Activated CD8-positive, alpha-beta memory T cell treated with anti-CD3 and anti-CD28 coated beads, Interleukin-2, amount 50 U/mL, for 4 hours (primary cell): ENCODE measurements at regions not wholly inside any gene's neighbourhood (a gene's known extent, or its start where the extent isn't known, plus 50 kb on each side); places are given as distances from the start of the nearest gene placed in this dataset.
"Not testable (repeated sequence)": the region's sequence is repeated elsewhere in the genome, so short reads cannot be mapped to it uniquely, and the experiment has no call there.

Source experiments
- DNase-seq: peaks from one replicate; pipeline ENCODE4 v3.0.0-alpha.2; 2020

- no peak for DNase-seq
Observed at GRCh38 chr5:23727271-23727670, 219.9 kb downstream of the PRDM9 start.

- DNase-seq, result no peak
Observed at GRCh38 chr5:23730023-23730422, 222.6 kb downstream of the PRDM9 start.

- no peak for DNase-seq
Observed at GRCh38 chr5:23740029-23740428, 232.6 kb downstream of the PRDM9 start.

GRCh38 chr5:23742701-23743100 is 235.3 kb downstream of the PRDM9 start:
- no peak for DNase-seq

- DNase-seq, result no peak
Observed at GRCh38 chr5:23755906-23756305, 248.5 kb downstream of the PRDM9 start.

GRCh38 chr5:23756779-23757178 is 249.4 kb downstream of the PRDM9 start:
- no peak for DNase-seq

- no peak for DNase-seq
Observed at GRCh38 chr5:23763170-23763569, 255.8 kb downstream of the PRDM9 start.

- no peak for DNase-seq
Observed at GRCh38 chr5:23776684-23777083, 269.3 kb downstream of the PRDM9 start.

GRCh38 chr5:23800307-23800706 is 292.9 kb downstream of the PRDM9 start:
- not testable (repeated sequence) for DNase-seq

GRCh38 chr5:23820765-23821471 is 313.5 kb downstream of the PRDM9 start:
- no peak for DNase-seq

GRCh38 chr5:23823521-23823920 is 316.1 kb downstream of the PRDM9 start:
- no peak for DNase-seq

GRCh38 chr5:23825196-23825595 is 317.8 kb downstream of the PRDM9 start:
- no peak for DNase-seq

- no peak for DNase-seq
Observed at GRCh38 chr5:23840083-23840482, 332.7 kb downstream of the PRDM9 start.

GRCh38 chr5:23864786-23865185 is 357.4 kb downstream of the PRDM9 start:
- DNase-seq, result no peak

- no peak for DNase-seq
Observed at GRCh38 chr5:23877847-23878246, 370.4 kb downstream of the PRDM9 start.

GRCh38 chr5:23884405-23885031 is 377.1 kb downstream of the PRDM9 start:
- no peak for DNase-seq

GRCh38 chr5:23893561-23893960 is 386.2 kb downstream of the PRDM9 start:
- no peak for DNase-seq

GRCh38 chr5:23895614-23896013 is 388.2 kb downstream of the PRDM9 start:
- DNase-seq, result no peak

GRCh38 chr5:23930985-23931384 is 423.6 kb downstream of the PRDM9 start:
- DNase-seq, result no peak

GRCh38 chr5:23951261-23951928 is 444.0 kb downstream of the PRDM9 start:
- DNase-seq, result peak; percentile 15

GRCh38 chr5:23963449-23963848 is 456.0 kb downstream of the PRDM9 start:
- DNase-seq, result no peak

GRCh38 chr5:23977365-23977764 is 470.0 kb downstream of the PRDM9 start:
- DNase-seq, result no peak

GRCh38 chr5:23977997-23978396 is 470.6 kb downstream of the PRDM9 start:
- no peak for DNase-seq

GRCh38 chr5:23991406-23991805 is 484.0 kb downstream of the PRDM9 start:
- no peak for DNase-seq
